Lung (tissue), 11 donors: ENCODE measurements at regions not wholly inside any gene's neighbourhood (a gene's known extent, or its start where the extent isn't known, plus 50 kb on each side); places are given as distances from the start of the nearest gene placed in this dataset.

Source experiments
- ATAC-seq: fragments of 200-7000 bp; cut with Tn5 transposase; one replicate; pipeline ENCODE4 v1.9.1; 2020; ENCODE audit warnings: moderate number of reproducible peaks; ENCODE audit not compliant: insufficient read depth, low FRiP score
- DNase-seq, 3 donors: peaks; one replicate each; pipeline ENCODE4 v3.0.0-alpha.2; 2013 to 2017
- H3K27ac ChIP-seq, 2 donors: one replicate each; pipeline ENCODE4 v1.5.1; 2013; ENCODE audit warnings: mild to moderate bottlenecking in 2 of 2, moderate library complexity in 2 of 2, control low read depth in 1 of 2, inconsistent platforms in 1 of 2, low read depth in 1 of 2, low read length in 1 of 2
- H3K27me3 ChIP-seq, 3 donors: one replicate each; pipeline ENCODE4 v1.5.1; 2013; ENCODE audit warnings: low read length in 2 of 3; ENCODE audit not compliant: control insufficient read depth in 3 of 3, insufficient read depth in 3 of 3
- H3K36me3 ChIP-seq, 4 donors: one replicate each; pipeline ENCODE4 v1.5.1; 2013; ENCODE audit warnings: low read length in 4 of 4, mild to moderate bottlenecking in 1 of 4, moderate library complexity in 1 of 4; ENCODE audit not compliant: control insufficient read depth in 4 of 4, insufficient read depth in 4 of 4
- H3K4me1 ChIP-seq, 5 donors: one replicate each; pipeline ENCODE4 v1.5.1; 2013; ENCODE audit warnings: low read length in 5 of 5, mild to moderate bottlenecking in 2 of 5, moderate library complexity in 1 of 5; ENCODE audit not compliant: control insufficient read depth in 5 of 5, insufficient read depth in 5 of 5
- H3K4me3 ChIP-seq: one replicate; pipeline ENCODE4 v1.5.1; 2013; ENCODE audit warnings: mild to moderate bottlenecking, control low read depth, moderate library complexity
- H3K9ac ChIP-seq, 2 donors: one replicate each; pipeline ENCODE4 v1.5.1; 2013; ENCODE audit warnings: low read length in 2 of 2, control low read depth in 1 of 2; ENCODE audit not compliant: insufficient read depth in 1 of 2
- H3K9me3 ChIP-seq, 4 donors: one replicate each; pipeline ENCODE4 v1.5.1; 2013; ENCODE audit warnings: low read length in 3 of 4, mild to moderate bottlenecking in 1 of 4, moderate library complexity in 1 of 4; ENCODE audit not compliant: control insufficient read depth in 4 of 4, insufficient read depth in 3 of 4
- WGBS, 2 donors: extraction: QIAGEN DNeasy Blood & Tissue Kit; methylation state at CpG; one replicate each; pipeline ENCODE4 v1.1.7; 2013; 5-methylcytosine and 5-hydroxymethylcytosine counted together
- TF ChIP-seq, protein P1 (sequence below): IDR thresholded peaks from 2 replicates; pipeline ENCODE4 v1.5.1; 2012; ENCODE audit warnings: mild to moderate bottlenecking; ENCODE audit errors: control extremely low read depth, extremely low read depth
- donor health status: control.
- donor health status: control.
- donor health status: Bipolar disorder and iron deficiency.
- donor health status: healthy.
- donor health status: DM: yes; HTN: yes; CAD: no.

DNA sequence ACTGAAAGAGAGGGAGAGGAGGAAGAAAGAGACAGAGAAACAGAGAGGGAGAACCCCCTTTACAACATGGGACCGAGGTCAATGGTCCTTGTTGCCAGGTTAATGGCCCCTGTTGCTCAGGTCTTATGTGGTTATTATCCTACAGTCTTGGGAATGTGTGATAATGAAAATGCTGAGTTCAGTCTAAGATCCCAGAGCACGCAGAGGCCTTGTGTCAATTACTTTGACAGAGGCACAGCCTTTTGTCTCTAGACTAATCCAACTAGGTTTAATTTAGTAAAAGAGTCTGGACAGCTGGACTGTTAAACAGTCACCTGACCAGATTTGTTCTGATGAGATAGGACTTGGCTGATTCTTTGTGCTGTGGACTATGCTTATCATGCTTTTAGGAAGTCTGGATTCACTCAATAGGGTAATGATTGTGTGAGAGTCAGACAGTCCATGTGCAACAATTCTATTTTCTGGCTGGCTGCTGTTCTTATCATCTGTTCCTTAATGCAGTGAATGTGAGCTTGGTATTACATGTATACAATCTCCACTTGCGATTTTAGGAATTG lies 157.4 kb upstream of the MAGI2 start:
- Histone ChIP-seq H3K9ac (no peak overlapping the region), H3K27me3 (no peaks in the 10 kb centered on the region), H3K27ac (no peak overlapping the region), H3K36me3 (no peaks in the 10 kb centered on the region), H3K4me1 (peaks cover 0 to 5% (median 0%) of the 10 kb centered on the region in 5 donors), H3K9me3 (no peaks in the 10 kb centered on the region), H3K4me3 (no peak overlapping the region)
- DNase-seq (peak; percentile 20 to 81 (median 79)), ATAC-seq (no peak)
- WGBS, 2 donors = 75 to 91% methylated on average over 3 of the region's 3 CpGs
- TF ChIP-seq, protein P1, sequence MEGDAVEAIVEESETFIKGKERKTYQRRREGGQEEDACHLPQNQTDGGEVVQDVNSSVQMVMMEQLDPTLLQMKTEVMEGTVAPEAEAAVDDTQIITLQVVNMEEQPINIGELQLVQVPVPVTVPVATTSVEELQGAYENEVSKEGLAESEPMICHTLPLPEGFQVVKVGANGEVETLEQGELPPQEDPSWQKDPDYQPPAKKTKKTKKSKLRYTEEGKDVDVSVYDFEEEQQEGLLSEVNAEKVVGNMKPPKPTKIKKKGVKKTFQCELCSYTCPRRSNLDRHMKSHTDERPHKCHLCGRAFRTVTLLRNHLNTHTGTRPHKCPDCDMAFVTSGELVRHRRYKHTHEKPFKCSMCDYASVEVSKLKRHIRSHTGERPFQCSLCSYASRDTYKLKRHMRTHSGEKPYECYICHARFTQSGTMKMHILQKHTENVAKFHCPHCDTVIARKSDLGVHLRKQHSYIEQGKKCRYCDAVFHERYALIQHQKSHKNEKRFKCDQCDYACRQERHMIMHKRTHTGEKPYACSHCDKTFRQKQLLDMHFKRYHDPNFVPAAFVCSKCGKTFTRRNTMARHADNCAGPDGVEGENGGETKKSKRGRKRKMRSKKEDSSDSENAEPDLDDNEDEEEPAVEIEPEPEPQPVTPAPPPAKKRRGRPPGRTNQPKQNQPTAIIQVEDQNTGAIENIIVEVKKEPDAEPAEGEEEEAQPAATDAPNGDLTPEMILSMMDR = no peak

DNA sequence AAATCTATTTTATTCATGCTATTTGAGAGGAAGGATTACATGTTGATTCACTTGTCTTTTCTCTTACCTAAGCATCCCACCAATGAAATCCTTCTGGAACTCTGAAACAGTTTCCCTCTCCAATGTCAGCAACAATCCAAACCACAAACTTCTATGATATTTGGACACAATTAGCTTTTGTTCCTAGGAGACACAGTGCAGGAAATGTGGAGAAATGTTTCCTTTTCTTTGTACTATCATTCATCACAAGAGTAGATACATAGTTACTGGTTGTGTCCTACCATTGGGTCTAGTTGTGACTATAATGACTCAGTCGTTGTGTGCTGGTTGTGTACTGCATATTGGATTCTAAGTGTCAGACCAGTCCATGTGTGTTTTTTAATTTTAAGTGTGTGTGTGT lies 156.8 kb upstream of the MAGI2 start:
- Histone ChIP-seq H3K4me1 (peaks cover 0 to 5% (median 0%) of the 10 kb centered on the region in 5 donors), H3K9me3 (no peaks in the 10 kb centered on the region), H3K9ac (no peak overlapping the region), H3K4me3 (no peak overlapping the region), H3K36me3 (no peaks in the 10 kb centered on the region), H3K27ac (no peak overlapping the region), H3K27me3 (no peaks in the 10 kb centered on the region)
- 74 to 76% methylated on average over 1 of the region's 1 CpG for WGBS, 2 donors
- ATAC-seq (no peak), DNase-seq (no peak)
- TF ChIP-seq, protein P1 = no peak

DNA sequence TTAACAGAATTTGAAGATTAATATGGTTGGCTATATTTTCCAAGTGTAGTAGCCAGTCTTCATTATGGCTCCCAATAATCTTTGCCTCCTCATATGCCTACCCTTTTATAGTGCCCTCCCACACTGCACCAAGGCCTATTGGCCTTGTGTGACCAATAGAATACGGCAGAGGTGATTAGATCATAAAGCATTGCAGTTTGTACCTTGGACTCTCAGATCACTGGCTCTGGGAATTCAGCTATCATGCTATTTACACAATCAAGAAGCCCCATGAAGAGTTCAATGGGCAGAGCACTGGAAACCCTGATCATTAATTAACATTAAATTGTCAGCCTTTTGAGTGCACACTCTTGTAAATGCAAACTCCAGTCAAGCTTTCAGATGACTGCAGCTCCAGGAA lies 154.5 kb upstream of the MAGI2 start:
- WGBS, 2 donors = 75 to 87% methylated on average over 1 of the region's 1 CpG

More for the DNA sequence above, 154.5 kb upstream of the MAGI2 start:
- no peak overlapping the region for H3K27ac ChIP-seq
- H3K9ac ChIP-seq = no peak overlapping the region
- ATAC-seq (no peak), DNase-seq (no peak)
- no peaks in the 10 kb centered on the region for H3K36me3 ChIP-seq
- H3K9me3 ChIP-seq = no peaks in the 10 kb centered on the region
- no peaks in the 10 kb centered on the region for H3K27me3 ChIP-seq
- TF ChIP-seq, protein P1 = no peak
- H3K4me1 ChIP-seq = peaks cover 0 to 5% (median 0%) of the 10 kb centered on the region in 5 donors
- no peak overlapping the region for H3K4me3 ChIP-seq
